BJ (cell line): ENCODE measurements at regions not wholly inside any gene's neighbourhood (a gene's known extent, or its start where the extent isn't known, plus 50 kb on each side); places are given as distances from the start of the nearest gene placed in this dataset.
"Not testable (repeated sequence)": the region's sequence is repeated elsewhere in the genome, so short reads cannot be mapped to it uniquely, and the experiment has no call there.

Experiments
- CTCF ChIA-PET: fragments of 350-600 bp; formaldehyde crosslinking; extraction: SDS; loops from one replicate; lab custom pipeline; 2021; ENCODE audit warnings: antibody characterized with exemption, inconsistent platforms; lab: Yijun Ruan, JAX
- POLR2A ChIA-PET: fragments of 300-600 bp; sonication (Branson Sonifier 250); formaldehyde crosslinking; extraction: SDS; loops from one replicate; lab custom pipeline; 2021; ENCODE audit warnings: antibody characterized with exemption; lab: Charles Lee
- DNase-seq: peaks from one replicate; pipeline ENCODE4 v3.0.0-alpha.2; 2011; ENCODE audit warnings: low read depth
- H3K27me3 ChIP-seq: 2 replicates; pipeline ENCODE4 v1.6.0; 2011; ENCODE audit warnings: low read length; ENCODE audit not compliant: control insufficient read depth, insufficient read depth
- H3K36me3 ChIP-seq: 2 replicates; pipeline ENCODE4 v1.5.1; 2011; ENCODE audit warnings: low read length; ENCODE audit not compliant: control insufficient read depth, insufficient read depth
- H3K4me3 ChIP-seq: 2 replicates; pipeline ENCODE4 v1.5.1; 2011; ENCODE audit warnings: low read depth, mild to moderate bottlenecking, control low read depth, low read length
- CTCF ChIP-seq: IDR thresholded peaks from 2 replicates; pipeline ENCODE4 v1.5.1; 2011; ENCODE audit warnings: low read depth, mild to moderate bottlenecking, control low read depth, inconsistent platforms, low read length, moderate library complexity; ENCODE audit not compliant: insufficient read depth

DNA sequence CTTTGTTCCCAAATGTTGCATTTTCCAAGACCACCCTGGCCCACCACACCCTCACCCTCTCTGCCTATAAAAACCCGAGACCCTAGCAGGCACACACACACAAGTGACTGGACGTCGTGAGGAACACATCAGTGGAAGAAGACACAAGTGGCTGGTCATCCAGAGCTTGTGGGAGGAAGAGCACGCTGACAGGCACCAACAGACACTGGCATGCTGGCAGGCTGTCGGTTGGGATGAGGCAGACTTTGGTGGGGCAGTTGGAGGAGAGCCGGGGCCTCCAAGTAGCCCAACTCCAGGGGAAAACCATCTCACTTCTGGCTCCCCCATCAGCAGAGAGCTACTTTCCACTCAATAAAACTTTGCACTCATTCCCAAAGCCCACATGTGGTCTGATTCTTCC, 225.5 kb upstream of the ZEB2 start:
- no peak for TF ChIP-seq CTCF
- CTCF ChIA-PET: no interaction called here
- no peaks in the 10 kb centered on the region for H3K36me3 ChIP-seq
- no peak overlapping the region for H3K4me3 ChIP-seq
- H3K27me3 ChIP-seq: no peaks in the 10 kb centered on the region
- DNase-seq: no peak
- POLR2A ChIA-PET: no interaction called here

GRCh38 chr2:144738749-144739148, 218.8 kb upstream of the ZEB2 start:
- TF ChIP-seq CTCF: no peak
- no peaks in the 10 kb centered on the region for H3K36me3 ChIP-seq
- ChIA-PET CTCF (no interaction called here), POLR2A (no interaction called here)
- no peak for DNase-seq
- H3K4me3 ChIP-seq: no peak overlapping the region
- H3K27me3 ChIP-seq: no peaks in the 10 kb centered on the region

DNA sequence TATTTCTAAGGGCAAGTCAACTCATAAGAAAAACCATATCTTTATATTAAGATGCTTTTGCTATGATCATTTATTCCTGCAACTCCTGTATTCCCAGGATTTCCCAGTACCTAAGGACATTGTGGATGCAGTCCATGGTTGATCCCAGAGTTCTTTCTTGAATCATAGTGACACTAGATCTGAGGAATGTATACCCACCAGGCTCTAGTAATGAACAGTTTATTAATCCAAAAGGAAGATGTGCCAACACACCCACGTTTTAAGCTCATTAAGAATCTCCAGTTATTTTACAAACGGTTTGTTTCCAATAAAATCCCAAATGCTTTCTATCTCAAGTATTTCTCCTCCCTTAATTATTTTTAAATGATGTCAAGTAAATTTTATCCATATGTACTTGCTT, 210.8 kb upstream of the ZEB2 start:
- ChIA-PET CTCF (no interaction called here), POLR2A (no interaction called here)
- peak; percentile 20 for DNase-seq
- Histone ChIP-seq H3K36me3 (no peaks in the 10 kb centered on the region), H3K27me3 (no peaks in the 10 kb centered on the region), H3K4me3 (no peak overlapping the region)
- no peak for TF ChIP-seq CTCF

DNA sequence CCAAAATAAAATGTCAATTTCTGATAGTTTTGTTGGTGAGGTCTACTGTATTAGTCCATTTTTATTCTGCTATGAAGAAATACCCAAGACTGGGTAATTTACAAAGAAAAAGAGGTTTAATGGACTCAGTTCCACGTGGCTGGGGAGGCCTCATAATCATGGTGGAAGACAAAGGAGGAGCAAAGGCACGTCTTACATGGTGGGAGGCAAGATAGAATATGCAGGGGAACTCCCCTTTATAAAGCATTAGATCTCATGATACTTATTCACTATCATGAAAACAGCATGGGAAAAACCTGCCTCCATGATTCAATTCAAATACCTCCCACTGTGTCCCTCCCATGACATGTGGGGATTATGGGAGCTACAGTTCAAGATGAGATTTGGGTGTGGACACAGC, 204.5 kb upstream of the ZEB2 start:
- H3K4me3 ChIP-seq, CTCF ChIA-PET, H3K27me3 ChIP-seq, DNase-seq, H3K36me3 ChIP-seq, POLR2A ChIA-PET: not testable (repeated sequence)

- H3K36me3 ChIP-seq: no peaks in the 10 kb centered on the region
- no peak for DNase-seq
- H3K27me3 ChIP-seq: no peaks in the 10 kb centered on the region
- CTCF ChIA-PET: no interaction called here
- POLR2A ChIA-PET: no interaction called here
- no peak overlapping the region for H3K4me3 ChIP-seq
- no peak for TF ChIP-seq CTCF
These were observed 198.5 kb upstream of the ZEB2 start for GRCh38 chr2:144718376-144718775.

DNA sequence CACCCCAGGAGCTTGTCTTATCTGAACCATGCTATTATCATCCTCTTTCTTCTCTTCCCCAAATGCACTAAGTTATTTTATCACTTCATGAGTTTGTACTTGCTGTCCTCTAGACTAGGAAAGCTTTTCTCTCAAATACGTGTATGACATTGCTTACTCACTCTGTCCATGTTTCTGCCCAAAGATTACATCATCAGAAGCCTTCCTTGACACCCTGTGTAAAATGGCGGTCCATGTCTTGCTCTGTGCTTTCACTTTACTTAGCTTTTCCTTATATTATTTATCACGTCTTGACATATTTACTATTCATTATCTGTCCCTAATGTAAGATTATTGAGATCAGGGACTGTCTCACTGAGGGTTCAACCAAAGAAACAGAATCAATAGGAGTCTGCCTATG, 196.1 kb upstream of the ZEB2 start:
- no peak for TF ChIP-seq CTCF
- Histone ChIP-seq H3K27me3 (no peaks in the 10 kb centered on the region), H3K4me3 (no peak overlapping the region), H3K36me3 (no peaks in the 10 kb centered on the region)
- ChIA-PET CTCF (interaction anchor here (1.2 kb wide), 1 partner anchor 17 kb away, joined by 3 read pairs; no protein-coding TSS in a partner anchor), POLR2A (no interaction called here)
- DNase-seq: no peak
